OCI-LY3 (cell line): ENCODE measurements at regions not wholly inside any gene's neighbourhood (a gene's known extent, or its start where the extent isn't known, plus 50 kb on each side); places are given as distances from the start of the nearest gene placed in this dataset.

Source experiments
- H2AFZ ChIP-seq: fragments of 200-600, 300-600 bp; shearing (Covaris generic); 2 replicates; pipeline ENCODE4 v1.6.0; 2014; ENCODE audit warnings: antibody characterized with exemption, low read depth, low read length
- H3K27ac ChIP-seq: fragments of 200-600, 300-600 bp; sonication (generic); 2 replicates; pipeline ENCODE4 v1.5.1; 2014; ENCODE audit warnings: mild to moderate bottlenecking, low read length, moderate library complexity, mixed read lengths
- H3K27me3 ChIP-seq: fragments of 200-600, 300-600 bp; sonication (generic); 2 replicates; pipeline ENCODE4 v1.6.1; 2014; ENCODE audit warnings: low read depth, low read length, mixed read lengths
- H3K36me3 ChIP-seq: fragments of 200-600, 300-600 bp; sonication (generic); replicated peaks from 2 replicates; pipeline ENCODE3; 2014; ENCODE audit warnings: low read depth, low read length, mixed read lengths
- H3K4me1 ChIP-seq: fragments of 300-600, 200-600 bp; sonication (generic); 2 replicates; pipeline ENCODE4 v1.6.1; 2014; ENCODE audit warnings: low read length, mixed read lengths
- H3K4me2 ChIP-seq: fragments of 200-600, 300-600 bp; sonication (generic); 2 replicates; pipeline ENCODE4 v1.6.1; 2014; ENCODE audit warnings: low read length, mixed read lengths
- H3K4me3 ChIP-seq: fragments of 300-600, 200-600 bp; sonication (generic); 2 replicates; pipeline ENCODE4 v1.5.1; 2014; ENCODE audit warnings: antibody characterized with exemption, mild to moderate bottlenecking, low read length, moderate library complexity
- H3K79me2 ChIP-seq: fragments of 300-600, 200-600 bp; shearing (Covaris generic); 2 replicates; pipeline ENCODE4 v1.6.1; 2014; ENCODE audit warnings: mild to moderate bottlenecking, low read length, mixed read lengths
- H3K9ac ChIP-seq: fragments of 300-600, 200-600 bp; shearing (Covaris generic); 2 replicates; pipeline ENCODE4 v1.6.0; 2014; ENCODE audit warnings: mild to moderate bottlenecking, low read length, moderate library complexity
- H3K9me3 ChIP-seq: fragments of 200-600, 300-600 bp; shearing (Covaris generic); 2 replicates; pipeline ENCODE4 v1.6.1; 2014; ENCODE audit warnings: low read length, mixed read lengths; ENCODE audit not compliant: insufficient read depth
- H4K20me1 ChIP-seq: fragments of 200-600, 300-600 bp; sonication (generic); 2 replicates; pipeline ENCODE4 v1.6.1; 2016; ENCODE audit warnings: low read length, mixed read lengths; ENCODE audit not compliant: insufficient read depth
- CTCF ChIP-seq: fragments of 200-600, 300-600 bp; sonication (generic); IDR thresholded peaks from 2 replicates; pipeline ENCODE4 v1.5.1; 2014; ENCODE audit warnings: antibody characterized with exemption, low read length, low read depth
- EZH2phosphoT487 ChIP-seq: fragments of 200-600 bp; shearing (Covaris generic); IDR thresholded peaks from 2 replicates; pipeline ENCODE4 v1.6.1; 2018; ENCODE audit warnings: antibody characterized with exemption, mixed run types, low read depth

- H3K27ac ChIP-seq, result no peak overlapping the region
- no peaks in the 10 kb centered on the region for H3K79me2 ChIP-seq
- H3K27me3 ChIP-seq, result no peaks in the 10 kb centered on the region
- no peaks in the 10 kb centered on the region for H3K4me1 ChIP-seq
- no peak overlapping the region for H3K4me2 ChIP-seq
- no peak overlapping the region for H3K9ac ChIP-seq
- H3K4me3 ChIP-seq, result no peak overlapping the region
- no peaks in the 10 kb centered on the region for H3K9me3 ChIP-seq
- TF ChIP-seq CTCF, result no peak
- H3K36me3 ChIP-seq, result no peaks in the 10 kb centered on the region
- H4K20me1 ChIP-seq, result no peaks in the 10 kb centered on the region
- H2AFZ ChIP-seq, result no peak overlapping the region
Observed at GRCh38 chr19:30729451-30729850, 357.3 kb downstream of the ZNF536 start.

- TF ChIP-seq CTCF, result no peak
Observed at GRCh38 chr19:30722761-30723160, 350.6 kb downstream of the ZNF536 start.

GRCh38 chr19:30722186-30722585 lies 350.0 kb downstream of the ZNF536 start:
- Histone ChIP-seq H3K36me3 (no peaks in the 10 kb centered on the region), H3K27me3 (no peaks in the 10 kb centered on the region), H2AFZ (no peak overlapping the region), H4K20me1 (no peaks in the 10 kb centered on the region), H3K9me3 (no peaks in the 10 kb centered on the region), H3K4me3 (no peak overlapping the region), H3K79me2 (no peaks in the 10 kb centered on the region), H3K4me2 (no peak overlapping the region), H3K9ac (no peak overlapping the region), H3K27ac (no peak overlapping the region), H3K4me1 (no peaks in the 10 kb centered on the region)
- TF ChIP-seq CTCF, result no peak
- no peak for TF ChIP-seq EZH2phosphoT487

More at GRCh38 chr19:30722761-30723160, 350.6 kb downstream of the ZNF536 start:
- H3K4me2 ChIP-seq, result no peak overlapping the region
- H3K4me3 ChIP-seq, result no peak overlapping the region
- no peak overlapping the region for H3K9ac ChIP-seq
- H4K20me1 ChIP-seq, result no peaks in the 10 kb centered on the region
- no peaks in the 10 kb centered on the region for H3K36me3 ChIP-seq
- no peak overlapping the region for H2AFZ ChIP-seq
- H3K27ac ChIP-seq, result no peak overlapping the region
- no peaks in the 10 kb centered on the region for H3K27me3 ChIP-seq
- no peaks in the 10 kb centered on the region for H3K9me3 ChIP-seq
- H3K4me1 ChIP-seq, result no peaks in the 10 kb centered on the region
- H3K79me2 ChIP-seq, result no peaks in the 10 kb centered on the region

- no peaks in the 10 kb centered on the region for H3K4me1 ChIP-seq
- no peaks in the 10 kb centered on the region for H4K20me1 ChIP-seq
- H3K9me3 ChIP-seq, result no peaks in the 10 kb centered on the region
- no peaks in the 10 kb centered on the region for H3K36me3 ChIP-seq
- H2AFZ ChIP-seq, result no peak overlapping the region
- H3K27ac ChIP-seq, result no peak overlapping the region
- no peak overlapping the region for H3K4me2 ChIP-seq
- no peak overlapping the region for H3K4me3 ChIP-seq
- H3K79me2 ChIP-seq, result no peaks in the 10 kb centered on the region
- H3K9ac ChIP-seq, result no peak overlapping the region
- no peaks in the 10 kb centered on the region for H3K27me3 ChIP-seq
- TF ChIP-seq CTCF (no peak), EZH2phosphoT487 (no peak)
Observed at GRCh38 chr19:30719999-30720345, 347.8 kb downstream of the ZNF536 start.
